ENCODE measurements at regions not wholly inside any gene's neighbourhood (a gene's known extent, or its start where the extent isn't known, plus 50 kb on each side); places are given as distances from the start of the nearest gene placed in this dataset.

DNA sequence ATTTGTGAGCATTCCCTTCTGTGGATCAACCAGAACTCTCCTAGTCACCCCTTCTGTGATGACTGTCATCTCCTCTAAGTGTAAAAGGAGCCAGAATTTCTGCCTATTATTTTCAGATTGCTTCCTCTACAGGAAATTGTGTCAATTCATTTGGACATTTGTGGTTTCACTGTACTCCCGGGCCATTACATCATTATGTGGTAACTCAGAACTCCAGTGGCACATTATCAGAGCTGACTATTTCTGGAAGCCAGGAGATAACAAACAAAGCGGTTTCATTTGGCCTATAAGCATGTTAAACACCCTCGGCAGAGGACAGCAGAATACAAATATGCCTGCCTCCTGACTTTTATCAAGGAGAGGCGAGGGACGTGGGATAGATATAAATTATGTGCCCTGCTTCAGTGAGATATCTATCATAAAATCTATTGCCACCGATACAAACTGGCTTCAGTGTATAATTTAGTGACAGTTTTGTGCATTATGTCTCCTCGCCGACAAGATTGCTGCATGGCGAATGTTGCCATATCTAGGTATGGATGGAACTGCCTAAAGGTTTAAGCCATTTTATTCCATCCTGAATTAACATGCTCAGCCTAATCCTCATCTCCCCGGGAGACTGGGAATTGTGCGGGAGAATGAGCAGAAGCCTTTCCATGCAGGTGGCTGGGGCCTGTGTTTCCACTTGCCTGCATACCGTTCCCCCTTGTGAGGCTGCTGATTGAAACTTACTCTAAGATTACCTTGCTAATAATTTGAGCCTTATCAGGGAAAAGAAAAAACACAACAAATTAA, 193.4 kb upstream of the SEMA6D start:
- Histone ChIP-seq H3K9me3 (replicated peaks; ENCODE audit: control insufficient read depth, insufficient read depth, low read length) (no peaks in the 10 kb centered on the region), H3K27me3 (replicated peaks in 1 of 2; ENCODE audit: control insufficient read depth in 2 of 2, insufficient read depth in 2 of 2, low read length in 1 of 2) (no peaks in the 10 kb centered on the region), H3K27ac (ENCODE audit: control insufficient read depth, insufficient read depth) (no peak overlapping the region), H3K4me3 (no peak overlapping the region), H3K9ac (ENCODE audit: control insufficient read depth, insufficient read depth, low read length) (no peak overlapping the region), H2AFZ (ENCODE audit: control insufficient read depth, low read depth, low read length) (no peak overlapping the region), H3K79me2 (ENCODE audit: control insufficient read depth, insufficient read depth, low read length) (no peaks in the 10 kb centered on the region), H3K4me2 (ENCODE audit: control insufficient read depth, insufficient read depth) (no peak overlapping the region), H3K4me1 (ENCODE audit: control insufficient read depth, insufficient read depth, low read length) (no peaks in the 10 kb centered on the region), H4K20me1 (ENCODE audit: control insufficient read depth, insufficient read depth) (no peaks in the 10 kb centered on the region), H3K36me3 (ENCODE audit: control insufficient read depth in 2 of 2, insufficient read depth in 2 of 2, low read length in 1 of 2) (no peaks in the 10 kb centered on the region)
- ChIA-PET RAD21 (ENCODE audit: unreplicated experiment) (no interaction called here), CTCF (no interaction called here), SMC1A (ENCODE audit: uncharacterized antibody, unreplicated experiment) (no interaction called here), POLR2A (no interaction called here)
- WGBS (ENCODE audit: insufficient coverage, insufficient replicate concordance, low lambda C conversion rate, missing lambda C conversion rate), result 49% methylated on average over 12 of the region's 12 CpGs
- in situ Hi-C loops (cut with MboI) (no loop called here), intact Hi-C loops (cut with micrococcal nuclease; ENCODE audit: unreplicated experiment) (no loop called here)
- ATAC-seq (no peak), DNase-seq (ENCODE audit: low read depth, low spot score) (no peak), FAIRE-seq (no peak)
- no peak for TF ChIP-seq KAT2A (conservative IDR thresholded peaks at IDR 0.05; ENCODE audit: control insufficient read depth, low read depth, low read length)
- TF ChIP-seq CHD4 (IDR thresholded peaks at IDR 0.05), result no peak
- TF ChIP-seq ZBED1 (IDR thresholded peaks at IDR 0.05; ENCODE audit: borderline replicate concordance), result no peak
- TF ChIP-seq SMAD5 (IDR thresholded peaks at IDR 0.05; ENCODE audit: low read depth), result no peak
- no peak for TF ChIP-seq POLR2AphosphoS2 (IDR thresholded peaks at IDR 0.05; ENCODE audit: low read depth, low read length)
- TF ChIP-seq, protein P1, sequence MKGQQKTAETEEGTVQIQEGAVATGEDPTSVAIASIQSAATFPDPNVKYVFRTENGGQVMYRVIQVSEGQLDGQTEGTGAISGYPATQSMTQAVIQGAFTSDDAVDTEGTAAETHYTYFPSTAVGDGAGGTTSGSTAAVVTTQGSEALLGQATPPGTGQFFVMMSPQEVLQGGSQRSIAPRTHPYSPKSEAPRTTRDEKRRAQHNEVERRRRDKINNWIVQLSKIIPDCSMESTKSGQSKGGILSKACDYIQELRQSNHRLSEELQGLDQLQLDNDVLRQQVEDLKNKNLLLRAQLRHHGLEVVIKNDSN (IDR thresholded peaks at IDR 0.05; ENCODE audit: borderline replicate concordance, extremely low read length, insufficient read depth, low read depth, low read length), result no peak
- TF ChIP-seq, protein P2, sequence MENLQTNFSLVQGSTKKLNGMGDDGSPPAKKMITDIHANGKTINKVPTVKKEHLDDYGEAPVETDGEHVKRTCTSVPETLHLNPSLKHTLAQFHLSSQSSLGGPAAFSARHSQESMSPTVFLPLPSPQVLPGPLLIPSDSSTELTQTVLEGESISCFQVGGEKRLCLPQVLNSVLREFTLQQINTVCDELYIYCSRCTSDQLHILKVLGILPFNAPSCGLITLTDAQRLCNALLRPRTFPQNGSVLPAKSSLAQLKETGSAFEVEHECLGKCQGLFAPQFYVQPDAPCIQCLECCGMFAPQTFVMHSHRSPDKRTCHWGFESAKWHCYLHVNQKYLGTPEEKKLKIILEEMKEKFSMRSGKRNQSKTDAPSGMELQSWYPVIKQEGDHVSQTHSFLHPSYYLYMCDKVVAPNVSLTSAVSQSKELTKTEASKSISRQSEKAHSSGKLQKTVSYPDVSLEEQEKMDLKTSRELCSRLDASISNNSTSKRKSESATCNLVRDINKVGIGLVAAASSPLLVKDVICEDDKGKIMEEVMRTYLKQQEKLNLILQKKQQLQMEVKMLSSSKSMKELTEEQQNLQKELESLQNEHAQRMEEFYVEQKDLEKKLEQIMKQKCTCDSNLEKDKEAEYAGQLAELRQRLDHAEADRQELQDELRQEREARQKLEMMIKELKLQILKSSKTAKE (IDR thresholded peaks at IDR 0.05; ENCODE audit: low read depth, poor library complexity, severe bottlenecking), result no peak
- no peak for TF ChIP-seq SPI1 (IDR thresholded peaks at IDR 0.05; ENCODE audit: borderline replicate concordance, insufficient read depth, low read depth, low read length)
- no peak for TF ChIP-seq CBX3 (IDR thresholded peaks at IDR 0.05; ENCODE audit: borderline replicate concordance, low read depth)
- TF ChIP-seq, protein P3, sequence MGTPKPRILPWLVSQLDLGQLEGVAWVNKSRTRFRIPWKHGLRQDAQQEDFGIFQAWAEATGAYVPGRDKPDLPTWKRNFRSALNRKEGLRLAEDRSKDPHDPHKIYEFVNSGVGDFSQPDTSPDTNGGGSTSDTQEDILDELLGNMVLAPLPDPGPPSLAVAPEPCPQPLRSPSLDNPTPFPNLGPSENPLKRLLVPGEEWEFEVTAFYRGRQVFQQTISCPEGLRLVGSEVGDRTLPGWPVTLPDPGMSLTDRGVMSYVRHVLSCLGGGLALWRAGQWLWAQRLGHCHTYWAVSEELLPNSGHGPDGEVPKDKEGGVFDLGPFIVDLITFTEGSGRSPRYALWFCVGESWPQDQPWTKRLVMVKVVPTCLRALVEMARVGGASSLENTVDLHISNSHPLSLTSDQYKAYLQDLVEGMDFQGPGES (IDR thresholded peaks at IDR 0.05), result no peak
- no peak for TF ChIP-seq PML (IDR thresholded peaks at IDR 0.05; ENCODE audit: low read length)
- no TSS peak for BruUV-seq (replicated peaks)

All from GM12878 (cell line).